HFFc6 (cell line): ENCODE measurements at regions not wholly inside any gene's neighbourhood (a gene's known extent, or its start where the extent isn't known, plus 50 kb on each side); places are given as distances from the start of the nearest gene placed in this dataset.

Experiments used
- DNase-seq: peaks from one replicate; pipeline ENCODE4 v3.0.0-alpha.2; 2018
- H3K27ac Mint-ChIP-seq: 2 replicates; pipeline ENCODE4 v1.8.0; 2020; ENCODE audit warnings: mild to moderate bottlenecking, mixed read lengths
- H3K27me3 Mint-ChIP-seq: 2 replicates; pipeline ENCODE4 v1.8.0; 2021; ENCODE audit warnings: mild to moderate bottlenecking, moderate library complexity, mixed read lengths; ENCODE audit not compliant: insufficient read depth
- H3K36me3 Mint-ChIP-seq: 2 replicates; pipeline ENCODE4 v1.8.0; 2021; ENCODE audit warnings: low read depth, mixed read lengths
- H3K4me1 Mint-ChIP-seq: 2 replicates; pipeline ENCODE4 v1.8.0; 2020; ENCODE audit warnings: low read depth, mixed read lengths
- H3K4me3 Mint-ChIP-seq: 2 replicates; pipeline ENCODE4 v1.8.0; 2020; ENCODE audit warnings: mild to moderate bottlenecking, moderate library complexity, mixed read lengths
- H3K9me3 Mint-ChIP-seq: 2 replicates; pipeline ENCODE4 v1.8.0; 2020; ENCODE audit warnings: mild to moderate bottlenecking, mixed read lengths
- TF ChIP-seq, protein P1 (sequence below): fragments of 200-600 bp; sonication (generic); IDR thresholded peaks from 2 replicates; pipeline ENCODE4 v1.5.0; 2021; ENCODE audit warnings: antibody characterized with exemption, mild to moderate bottlenecking

- H3K4me1 Mint-ChIP-seq, result peaks cover 47% of the 10 kb centered on the region
- peak overlapping the region; percentile 90 for H3K27ac Mint-ChIP-seq
- no peak for DNase-seq
- no peaks in the 10 kb centered on the region for H3K27me3 Mint-ChIP-seq
- no peak overlapping the region; the same call in 1 of the 2 replicates for H3K4me3 Mint-ChIP-seq
- TF ChIP-seq, protein P1, sequence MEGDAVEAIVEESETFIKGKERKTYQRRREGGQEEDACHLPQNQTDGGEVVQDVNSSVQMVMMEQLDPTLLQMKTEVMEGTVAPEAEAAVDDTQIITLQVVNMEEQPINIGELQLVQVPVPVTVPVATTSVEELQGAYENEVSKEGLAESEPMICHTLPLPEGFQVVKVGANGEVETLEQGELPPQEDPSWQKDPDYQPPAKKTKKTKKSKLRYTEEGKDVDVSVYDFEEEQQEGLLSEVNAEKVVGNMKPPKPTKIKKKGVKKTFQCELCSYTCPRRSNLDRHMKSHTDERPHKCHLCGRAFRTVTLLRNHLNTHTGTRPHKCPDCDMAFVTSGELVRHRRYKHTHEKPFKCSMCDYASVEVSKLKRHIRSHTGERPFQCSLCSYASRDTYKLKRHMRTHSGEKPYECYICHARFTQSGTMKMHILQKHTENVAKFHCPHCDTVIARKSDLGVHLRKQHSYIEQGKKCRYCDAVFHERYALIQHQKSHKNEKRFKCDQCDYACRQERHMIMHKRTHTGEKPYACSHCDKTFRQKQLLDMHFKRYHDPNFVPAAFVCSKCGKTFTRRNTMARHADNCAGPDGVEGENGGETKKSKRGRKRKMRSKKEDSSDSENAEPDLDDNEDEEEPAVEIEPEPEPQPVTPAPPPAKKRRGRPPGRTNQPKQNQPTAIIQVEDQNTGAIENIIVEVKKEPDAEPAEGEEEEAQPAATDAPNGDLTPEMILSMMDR, result no peak
- H3K9me3 Mint-ChIP-seq, result no peaks in the 10 kb centered on the region
- no peaks in the 10 kb centered on the region for H3K36me3 Mint-ChIP-seq
These were observed 52.0 kb upstream of the LYPLAL1 start for GRCh38 chr1:219121679-219122078.

DNA sequence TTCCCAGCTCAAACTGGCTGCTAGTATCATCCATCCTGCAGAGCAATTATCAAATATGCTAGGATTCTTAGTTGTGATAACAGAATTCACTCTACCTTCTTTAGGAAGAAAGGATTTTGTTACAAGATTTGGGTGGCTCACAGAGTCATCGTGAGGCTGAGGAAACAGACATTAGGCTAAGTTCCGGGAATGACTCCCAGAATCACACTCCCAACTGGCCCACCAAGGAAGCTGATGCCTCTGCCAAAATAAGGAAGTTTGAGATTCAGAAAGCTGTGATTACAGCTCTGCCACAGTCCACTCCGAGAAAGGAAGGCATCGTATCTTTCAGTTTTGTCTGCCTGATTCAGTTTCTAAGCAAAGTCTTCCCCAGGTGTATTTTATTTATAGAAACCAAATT, 50.6 kb upstream of the LYPLAL1 start:
- no peaks in the 10 kb centered on the region for H3K27me3 Mint-ChIP-seq
- H3K27ac Mint-ChIP-seq, result peak overlapping the region; percentile 20; the same call in 1 of the 2 replicates
- H3K36me3 Mint-ChIP-seq, result no peaks in the 10 kb centered on the region
- H3K4me3 Mint-ChIP-seq, result peak overlapping the region; percentile 30
- DNase-seq, result no peak
- TF ChIP-seq, protein P1, result no peak
- peaks cover 52% of the 10 kb centered on the region for H3K4me1 Mint-ChIP-seq
- H3K9me3 Mint-ChIP-seq, result no peaks in the 10 kb centered on the region
